OCI-LY3 (cell line): ENCODE measurements at regions not wholly inside any gene's neighbourhood (a gene's known extent, or its start where the extent isn't known, plus 50 kb on each side); places are given as distances from the start of the nearest gene placed in this dataset.

Experiments used
- H2AFZ ChIP-seq: fragments of 200-600, 300-600 bp; shearing (Covaris generic); 2 replicates; pipeline ENCODE4 v1.6.0; 2014; ENCODE audit warnings: antibody characterized with exemption, low read depth, low read length
- H3K27ac ChIP-seq: fragments of 200-600, 300-600 bp; sonication (generic); 2 replicates; pipeline ENCODE4 v1.5.1; 2014; ENCODE audit warnings: mild to moderate bottlenecking, low read length, moderate library complexity, mixed read lengths
- H3K27me3 ChIP-seq: fragments of 200-600, 300-600 bp; sonication (generic); 2 replicates; pipeline ENCODE4 v1.6.1; 2014; ENCODE audit warnings: low read depth, low read length, mixed read lengths
- H3K36me3 ChIP-seq: fragments of 200-600, 300-600 bp; sonication (generic); replicated peaks from 2 replicates; pipeline ENCODE3; 2014; ENCODE audit warnings: low read depth, low read length, mixed read lengths
- H3K4me1 ChIP-seq: fragments of 300-600, 200-600 bp; sonication (generic); 2 replicates; pipeline ENCODE4 v1.6.1; 2014; ENCODE audit warnings: low read length, mixed read lengths
- H3K4me2 ChIP-seq: fragments of 200-600, 300-600 bp; sonication (generic); 2 replicates; pipeline ENCODE4 v1.6.1; 2014; ENCODE audit warnings: low read length, mixed read lengths
- H3K4me3 ChIP-seq: fragments of 300-600, 200-600 bp; sonication (generic); 2 replicates; pipeline ENCODE4 v1.5.1; 2014; ENCODE audit warnings: antibody characterized with exemption, mild to moderate bottlenecking, low read length, moderate library complexity
- H3K79me2 ChIP-seq: fragments of 300-600, 200-600 bp; shearing (Covaris generic); 2 replicates; pipeline ENCODE4 v1.6.1; 2014; ENCODE audit warnings: mild to moderate bottlenecking, low read length, mixed read lengths
- H3K9ac ChIP-seq: fragments of 300-600, 200-600 bp; shearing (Covaris generic); 2 replicates; pipeline ENCODE4 v1.6.0; 2014; ENCODE audit warnings: mild to moderate bottlenecking, low read length, moderate library complexity
- H3K9me3 ChIP-seq: fragments of 200-600, 300-600 bp; shearing (Covaris generic); 2 replicates; pipeline ENCODE4 v1.6.1; 2014; ENCODE audit warnings: low read length, mixed read lengths; ENCODE audit not compliant: insufficient read depth
- H4K20me1 ChIP-seq: fragments of 200-600, 300-600 bp; sonication (generic); 2 replicates; pipeline ENCODE4 v1.6.1; 2016; ENCODE audit warnings: low read length, mixed read lengths; ENCODE audit not compliant: insufficient read depth
- EZH2phosphoT487 ChIP-seq: fragments of 200-600 bp; shearing (Covaris generic); IDR thresholded peaks from 2 replicates; pipeline ENCODE4 v1.6.1; 2018; ENCODE audit warnings: antibody characterized with exemption, mixed run types, low read depth
- TF ChIP-seq, protein P1 (sequence below): fragments of 200-600, 300-600 bp; sonication (generic); IDR thresholded peaks from 2 replicates; pipeline ENCODE4 v1.5.1; 2014; ENCODE audit warnings: antibody characterized with exemption, low read length, low read depth

DNA sequence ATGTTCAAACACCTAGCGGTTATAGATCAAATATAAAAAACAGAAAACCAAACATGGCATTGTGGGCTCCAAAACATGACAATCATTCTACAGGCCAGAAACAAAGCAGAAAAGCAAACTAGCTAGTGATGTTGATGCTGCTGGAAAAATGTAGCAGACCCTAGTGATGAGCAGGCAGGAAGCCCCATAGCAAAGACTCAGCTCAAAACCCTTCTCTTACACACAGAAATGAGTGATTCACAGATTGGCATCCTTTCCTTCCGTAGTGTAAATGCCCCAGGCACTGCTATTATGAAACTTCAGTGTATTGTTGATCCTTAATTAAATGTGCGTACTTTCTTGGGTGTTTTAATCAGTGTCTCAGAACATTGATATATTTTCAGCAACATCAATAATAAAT, 425.1 kb downstream of the UTRN start:
- no peaks in the 10 kb centered on the region for H3K27me3 ChIP-seq
- no peak for TF ChIP-seq EZH2phosphoT487
- TF ChIP-seq, protein P1, sequence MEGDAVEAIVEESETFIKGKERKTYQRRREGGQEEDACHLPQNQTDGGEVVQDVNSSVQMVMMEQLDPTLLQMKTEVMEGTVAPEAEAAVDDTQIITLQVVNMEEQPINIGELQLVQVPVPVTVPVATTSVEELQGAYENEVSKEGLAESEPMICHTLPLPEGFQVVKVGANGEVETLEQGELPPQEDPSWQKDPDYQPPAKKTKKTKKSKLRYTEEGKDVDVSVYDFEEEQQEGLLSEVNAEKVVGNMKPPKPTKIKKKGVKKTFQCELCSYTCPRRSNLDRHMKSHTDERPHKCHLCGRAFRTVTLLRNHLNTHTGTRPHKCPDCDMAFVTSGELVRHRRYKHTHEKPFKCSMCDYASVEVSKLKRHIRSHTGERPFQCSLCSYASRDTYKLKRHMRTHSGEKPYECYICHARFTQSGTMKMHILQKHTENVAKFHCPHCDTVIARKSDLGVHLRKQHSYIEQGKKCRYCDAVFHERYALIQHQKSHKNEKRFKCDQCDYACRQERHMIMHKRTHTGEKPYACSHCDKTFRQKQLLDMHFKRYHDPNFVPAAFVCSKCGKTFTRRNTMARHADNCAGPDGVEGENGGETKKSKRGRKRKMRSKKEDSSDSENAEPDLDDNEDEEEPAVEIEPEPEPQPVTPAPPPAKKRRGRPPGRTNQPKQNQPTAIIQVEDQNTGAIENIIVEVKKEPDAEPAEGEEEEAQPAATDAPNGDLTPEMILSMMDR = no peak
- H3K4me2 ChIP-seq = no peak overlapping the region
- H3K9me3 ChIP-seq = no peaks in the 10 kb centered on the region
- no peak overlapping the region for H3K27ac ChIP-seq
- no peaks in the 10 kb centered on the region for H4K20me1 ChIP-seq
- H2AFZ ChIP-seq = no peak overlapping the region
- H3K79me2 ChIP-seq = no peaks in the 10 kb centered on the region
- no peaks in the 10 kb centered on the region; the same call in none of the 2 replicates for H3K4me1 ChIP-seq
- H3K4me3 ChIP-seq = no peak overlapping the region
- no peaks in the 10 kb centered on the region for H3K36me3 ChIP-seq
- no peak overlapping the region for H3K9ac ChIP-seq

DNA sequence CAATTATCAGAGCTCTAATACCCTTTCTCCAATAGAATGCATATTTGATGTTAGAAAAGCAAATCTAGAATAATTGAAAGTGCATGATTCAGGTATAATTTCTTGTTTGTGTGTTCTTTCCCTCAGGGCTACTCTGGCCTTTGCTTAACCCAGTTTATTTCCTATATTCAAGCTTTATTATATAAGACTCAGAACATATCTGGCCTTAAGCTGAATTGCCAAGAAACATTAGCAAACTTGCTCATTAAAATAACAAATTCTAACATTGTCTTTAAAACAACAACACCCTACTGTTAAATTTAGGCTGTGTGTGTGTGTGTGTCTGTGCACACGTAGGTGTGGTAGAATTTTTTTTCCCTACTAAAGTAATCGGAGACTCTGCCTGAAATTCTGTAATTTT, 426.5 kb downstream of the UTRN start:
- Histone ChIP-seq H2AFZ (no peak overlapping the region), H3K27me3 (no peaks in the 10 kb centered on the region), H3K27ac (no peak overlapping the region), H3K4me2 (no peak overlapping the region), H3K79me2 (no peaks in the 10 kb centered on the region), H3K36me3 (no peaks in the 10 kb centered on the region), H3K9ac (no peak overlapping the region), H3K4me3 (no peak overlapping the region), H3K9me3 (no peaks in the 10 kb centered on the region), H4K20me1 (no peaks in the 10 kb centered on the region), H3K4me1 (no peaks in the 10 kb centered on the region; the same call in none of the 2 replicates)
- TF ChIP-seq, protein P1 = no peak
- TF ChIP-seq EZH2phosphoT487 = no peak

DNA sequence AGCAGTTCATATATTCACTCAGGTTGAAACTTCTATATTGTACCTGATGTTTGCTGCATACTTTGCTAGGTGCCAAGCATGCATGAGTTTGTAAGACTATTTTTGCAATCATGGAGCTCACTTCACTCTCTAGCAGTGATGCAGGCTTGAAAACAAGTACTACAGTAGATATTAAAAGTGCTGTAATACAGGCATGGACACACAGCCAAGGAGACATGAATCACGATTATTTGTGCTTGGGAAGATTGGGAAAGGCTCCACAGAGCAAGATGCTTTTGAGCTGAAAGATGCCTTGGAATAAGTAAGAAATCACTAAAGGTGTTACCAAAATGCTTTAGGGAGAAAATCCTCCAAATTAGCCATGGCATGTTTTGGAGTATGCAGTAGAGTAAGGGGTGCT, 427.4 kb downstream of the UTRN start:
- Histone ChIP-seq H3K4me1 (no peaks in the 10 kb centered on the region; the same call in none of the 2 replicates), H3K79me2 (no peaks in the 10 kb centered on the region), H3K9me3 (no peaks in the 10 kb centered on the region), H3K4me2 (no peak overlapping the region), H3K36me3 (no peaks in the 10 kb centered on the region), H3K27ac (no peak overlapping the region), H2AFZ (no peak overlapping the region), H3K9ac (no peak overlapping the region), H4K20me1 (no peaks in the 10 kb centered on the region), H3K27me3 (no peaks in the 10 kb centered on the region), H3K4me3 (no peak overlapping the region)
- TF ChIP-seq, protein P1 = no peak
- no peak for TF ChIP-seq EZH2phosphoT487

DNA sequence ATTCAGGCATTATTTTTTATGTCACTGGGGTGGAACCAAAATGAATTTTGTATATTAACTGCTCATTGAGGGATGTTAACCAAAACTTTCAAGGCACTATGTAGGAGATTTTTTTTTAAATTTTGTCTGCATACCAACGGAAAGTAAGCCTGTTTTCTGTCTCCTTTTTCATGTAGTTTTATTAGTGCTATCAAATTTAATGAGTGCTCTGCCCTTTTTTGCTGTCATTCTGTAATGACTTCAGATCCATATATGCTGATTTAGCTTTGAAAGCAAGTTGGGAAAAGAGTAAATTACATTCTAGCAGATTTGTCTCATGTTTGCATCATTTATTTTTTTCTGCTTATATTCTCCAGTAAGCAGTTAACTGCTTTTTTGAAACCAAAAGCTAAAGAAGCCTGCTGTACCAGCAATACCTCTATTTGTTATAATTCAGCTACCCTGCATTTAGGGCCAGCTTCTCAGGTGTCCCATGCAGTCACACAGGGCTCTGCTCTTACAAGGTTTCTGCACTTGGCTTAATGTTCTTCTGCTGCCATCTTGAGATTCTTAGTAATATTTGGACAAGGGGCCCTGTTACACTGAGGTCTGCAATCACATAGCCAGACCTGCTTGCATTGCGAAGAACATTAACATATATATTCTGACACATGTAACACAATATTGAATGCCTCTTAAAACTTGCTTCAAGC, 429.0 kb downstream of the UTRN start:
- TF ChIP-seq, protein P1 = no peak
- no peak for TF ChIP-seq EZH2phosphoT487
- Histone ChIP-seq H3K27me3 (no peaks in the 10 kb centered on the region), H3K4me1 (no peaks in the 10 kb centered on the region; the same call in none of the 2 replicates), H3K79me2 (no peaks in the 10 kb centered on the region), H3K27ac (no peak overlapping the region), H3K9me3 (no peaks in the 10 kb centered on the region), H3K36me3 (no peaks in the 10 kb centered on the region), H4K20me1 (no peaks in the 10 kb centered on the region), H3K4me2 (no peak overlapping the region), H2AFZ (no peak overlapping the region), H3K9ac (no peak overlapping the region), H3K4me3 (no peak overlapping the region)
